BJ (cell line): ENCODE measurements at regions not wholly inside any gene's neighbourhood (a gene's known extent, or its start where the extent isn't known, plus 50 kb on each side); places are given as distances from the start of the nearest gene placed in this dataset.
A peak's percentile ranks its signal among the peaks of the same experiment; 100 is the strongest.
"Not testable (repeated sequence)": the region's sequence is repeated elsewhere in the genome, so short reads cannot be mapped to it uniquely, and the experiment has no call there.

ENCODE experiments used
- CTCF ChIA-PET: fragments of 350-600 bp; formaldehyde crosslinking; extraction: SDS; loops from one replicate; lab custom pipeline; 2021; ENCODE audit warnings: antibody characterized with exemption, inconsistent platforms; lab: Yijun Ruan, JAX
- POLR2A ChIA-PET: fragments of 300-600 bp; sonication (Branson Sonifier 250); formaldehyde crosslinking; extraction: SDS; loops from one replicate; lab custom pipeline; 2021; ENCODE audit warnings: antibody characterized with exemption; lab: Charles Lee
- DNase-seq: peaks from one replicate; pipeline ENCODE4 v3.0.0-alpha.2; 2011; ENCODE audit warnings: low read depth
- H3K27me3 ChIP-seq: 2 replicates; pipeline ENCODE4 v1.6.0; 2011; ENCODE audit warnings: low read length; ENCODE audit not compliant: control insufficient read depth, insufficient read depth
- H3K36me3 ChIP-seq: 2 replicates; pipeline ENCODE4 v1.5.1; 2011; ENCODE audit warnings: low read length; ENCODE audit not compliant: control insufficient read depth, insufficient read depth
- H3K4me3 ChIP-seq: 2 replicates; pipeline ENCODE4 v1.5.1; 2011; ENCODE audit warnings: low read depth, mild to moderate bottlenecking, control low read depth, low read length
- CTCF ChIP-seq: IDR thresholded peaks from 2 replicates; pipeline ENCODE4 v1.5.1; 2011; ENCODE audit warnings: low read depth, mild to moderate bottlenecking, control low read depth, inconsistent platforms, low read length, moderate library complexity; ENCODE audit not compliant: insufficient read depth

GRCh38 chr5:107743373-107744000, 72.8 kb upstream of the EFNA5 start:
- Histone ChIP-seq H3K4me3 (no peak overlapping the region), H3K27me3 (no peaks in the 10 kb centered on the region), H3K36me3 (no peaks in the 10 kb centered on the region)
- no peak for TF ChIP-seq CTCF
- ChIA-PET POLR2A (no interaction called here), CTCF (no interaction called here)
- peak; percentile 27 for DNase-seq

- Histone ChIP-seq H3K36me3 (no peaks in the 10 kb centered on the region), H3K27me3 (no peaks in the 10 kb centered on the region), H3K4me3 (no peak overlapping the region)
- TF ChIP-seq CTCF: no peak
- no peak for DNase-seq
- POLR2A ChIA-PET: no interaction called here
- CTCF ChIA-PET: interaction anchor here (1.4 kb wide), 1 partner anchor 14 kb away, joined by 3 read pairs; no protein-coding TSS in a partner anchor
These were observed 68.9 kb upstream of the EFNA5 start for GRCh38 chr5:107739661-107740060.

GRCh38 chr5:107736638-107737037, 65.9 kb upstream of the EFNA5 start:
- ChIA-PET POLR2A (no interaction called here), CTCF (no interaction called here)
- Histone ChIP-seq H3K36me3 (no peaks in the 10 kb centered on the region), H3K4me3 (no peak overlapping the region), H3K27me3 (no peaks in the 10 kb centered on the region)
- no peak for DNase-seq
- TF ChIP-seq CTCF: no peak

- H3K4me3 ChIP-seq, H3K36me3 ChIP-seq, H3K27me3 ChIP-seq, DNase-seq, POLR2A ChIA-PET, CTCF ChIA-PET: not testable (repeated sequence)
These were observed 65.4 kb upstream of the EFNA5 start for GRCh38 chr5:107736089-107736488.

GRCh38 chr5:107735558-107735957, 64.8 kb upstream of the EFNA5 start:
- Histone ChIP-seq H3K27me3 (no peaks in the 10 kb centered on the region), H3K4me3 (no peak overlapping the region), H3K36me3 (no peaks in the 10 kb centered on the region)
- DNase-seq: no peak
- POLR2A ChIA-PET: no interaction called here
- CTCF ChIA-PET: no interaction called here
- TF ChIP-seq CTCF: no peak

GRCh38 chr5:107726896-107727295, 56.2 kb upstream of the EFNA5 start:
- TF ChIP-seq CTCF: no peak
- POLR2A ChIA-PET: no interaction called here

More at GRCh38 chr5:107726896-107727295, 56.2 kb upstream of the EFNA5 start:
- CTCF ChIA-PET: interaction anchor here (1.1 kb wide), 1 partner anchor 12 kb away, joined by 3 read pairs; no protein-coding TSS in a partner anchor
- Histone ChIP-seq H3K36me3 (no peaks in the 10 kb centered on the region), H3K4me3 (no peak overlapping the region), H3K27me3 (no peaks in the 10 kb centered on the region)
- DNase-seq: no peak
